ENCODE measurements at regions not wholly inside any gene's neighbourhood (a gene's known extent, or its start where the extent isn't known, plus 50 kb on each side); places are given as distances from the start of the nearest gene placed in this dataset.

- intact Hi-C loops (cut with DNase I), result no loop called here
- Histone ChIP-seq H3K27ac (no peak overlapping the region), H3K27me3 (no peaks in the 10 kb centered on the region), H3K4me1 (no peaks in the 10 kb centered on the region), H3K9me3 (no peaks in the 10 kb centered on the region), H3K4me3 (no peak overlapping the region), H3K36me3 (no peaks in the 10 kb centered on the region)
- no peak for DNase-seq
- 83 to 85% methylated on average over 1 of the region's 1 CpG for WGBS, 2 donors
- TF ChIP-seq CTCF (IDR thresholded peaks at IDR 0.05) (no peak), POLR2A (IDR thresholded peaks at IDR 0.05) (no peak)
Observed at GRCh38 chr5:111914966-111915636, 158.1 kb upstream of the NREP start.

- WGBS, 2 donors, result 39 to 50% methylated on average over 5 of the region's 5 CpGs
- intact Hi-C loops (cut with DNase I), result no loop called here
Observed at GRCh38 chr5:111902436-111902835, 145.4 kb upstream of the NREP start.

GRCh38 chr5:111901296-111901695 lies 144.3 kb upstream of the NREP start:
- Histone ChIP-seq H3K36me3 (no peaks in the 10 kb centered on the region), H3K4me3 (no peak overlapping the region), H3K27ac (no peak overlapping the region), H3K9me3 (peaks cover 0 to 12% (median 0%) of the 10 kb centered on the region in 3 donors), H3K27me3 (no peaks in the 10 kb centered on the region), H3K4me1 (no peaks in the 10 kb centered on the region)
- DNase-seq, result no peak
- intact Hi-C loops (cut with DNase I), result no loop called here
- TF ChIP-seq CTCF (IDR thresholded peaks at IDR 0.05), result no peak
- TF ChIP-seq POLR2A (IDR thresholded peaks at IDR 0.05), result no peak
- 42 to 43% methylated on average over 2 of the region's 2 CpGs for WGBS, 2 donors

More at GRCh38 chr5:111902436-111902835, 145.4 kb upstream of the NREP start:
- H3K4me1 ChIP-seq, result no peaks in the 10 kb centered on the region
- TF ChIP-seq CTCF (IDR thresholded peaks at IDR 0.05), result no peak
- no peak for TF ChIP-seq POLR2A (IDR thresholded peaks at IDR 0.05)
- no peaks in the 10 kb centered on the region for H3K36me3 ChIP-seq
- DNase-seq, result no peak
- no peak overlapping the region for H3K27ac ChIP-seq
- peaks cover 0 to 12% (median 0%) of the 10 kb centered on the region in 3 donors for H3K9me3 ChIP-seq
- H3K4me3 ChIP-seq, result no peak overlapping the region
- H3K27me3 ChIP-seq, result no peaks in the 10 kb centered on the region

- intact Hi-C loops (cut with DNase I), result no loop called here
- Histone ChIP-seq H3K36me3 (no peaks in the 10 kb centered on the region), H3K9me3 (peaks cover 0 to 6% (median 0%) of the 10 kb centered on the region in 3 donors), H3K27me3 (no peaks in the 10 kb centered on the region), H3K4me1 (no peaks in the 10 kb centered on the region), H3K4me3 (no peak overlapping the region), H3K27ac (no peak overlapping the region)
- WGBS, 2 donors, result 47% methylated on average over 1 of the region's 1 CpG
- TF ChIP-seq POLR2A (IDR thresholded peaks at IDR 0.05) (no peak), CTCF (IDR thresholded peaks at IDR 0.05) (no peak)
- no peak for DNase-seq
Observed at GRCh38 chr5:111892949-111893348, 136.0 kb upstream of the NREP start.

- Histone ChIP-seq H3K9me3 (peaks cover 0 to 6% (median 0%) of the 10 kb centered on the region in 3 donors), H3K4me1 (no peaks in the 10 kb centered on the region), H3K36me3 (no peaks in the 10 kb centered on the region), H3K27ac (no peak overlapping the region), H3K27me3 (no peaks in the 10 kb centered on the region), H3K4me3 (no peak overlapping the region)
- intact Hi-C loops (cut with DNase I), result no loop called here
- DNase-seq, result no peak
- TF ChIP-seq POLR2A (IDR thresholded peaks at IDR 0.05) (no peak), CTCF (IDR thresholded peaks at IDR 0.05) (no peak)
- 70 to 92% methylated on average over 2 of the region's 2 CpGs for WGBS, 2 donors
Observed at GRCh38 chr5:111887706-111888105, 130.7 kb upstream of the NREP start.

Data from esophagus squamous epithelium (tissue), 5 donors.